HG03469 (cell line): ENCODE measurements at regions not wholly inside any gene's neighbourhood (a gene's known extent, or its start where the extent isn't known, plus 50 kb on each side); places are given as distances from the start of the nearest gene placed in this dataset.

Experiments
- ATAC-seq: cut with Tn5 transposase; IDR thresholded peaks from one replicate; pipeline ENCODE4 v1.9.1; 2021; ENCODE audit warnings: mild to moderate bottlenecking, moderate library complexity, moderate number of reproducible peaks; ENCODE audit not compliant: unreplicated experiment

GRCh38 chr9:4435197-4435596 is 55.1 kb upstream of the SLC1A1 start:
- ATAC-seq, result no peak

DNA sequence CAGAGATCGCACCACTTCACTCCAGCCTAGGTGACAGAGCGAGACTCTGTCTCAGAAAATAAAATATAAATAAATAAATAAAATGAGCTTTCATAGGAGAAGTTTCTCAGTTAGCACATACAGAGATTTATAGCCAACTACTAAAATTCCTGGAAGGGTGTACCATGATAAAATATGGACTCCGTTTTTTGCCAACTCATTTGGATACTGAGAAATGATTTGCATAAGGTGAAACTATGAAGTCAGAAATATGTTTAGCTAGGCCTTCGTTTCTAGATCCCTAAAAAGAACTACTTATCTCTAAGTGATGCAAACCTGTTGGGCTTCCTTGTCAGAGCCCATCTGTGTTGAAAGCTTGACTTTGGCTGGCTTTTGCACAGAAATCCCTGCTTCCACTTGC is 56.9 kb upstream of the SLC1A1 start:
- ATAC-seq, result no peak

DNA sequence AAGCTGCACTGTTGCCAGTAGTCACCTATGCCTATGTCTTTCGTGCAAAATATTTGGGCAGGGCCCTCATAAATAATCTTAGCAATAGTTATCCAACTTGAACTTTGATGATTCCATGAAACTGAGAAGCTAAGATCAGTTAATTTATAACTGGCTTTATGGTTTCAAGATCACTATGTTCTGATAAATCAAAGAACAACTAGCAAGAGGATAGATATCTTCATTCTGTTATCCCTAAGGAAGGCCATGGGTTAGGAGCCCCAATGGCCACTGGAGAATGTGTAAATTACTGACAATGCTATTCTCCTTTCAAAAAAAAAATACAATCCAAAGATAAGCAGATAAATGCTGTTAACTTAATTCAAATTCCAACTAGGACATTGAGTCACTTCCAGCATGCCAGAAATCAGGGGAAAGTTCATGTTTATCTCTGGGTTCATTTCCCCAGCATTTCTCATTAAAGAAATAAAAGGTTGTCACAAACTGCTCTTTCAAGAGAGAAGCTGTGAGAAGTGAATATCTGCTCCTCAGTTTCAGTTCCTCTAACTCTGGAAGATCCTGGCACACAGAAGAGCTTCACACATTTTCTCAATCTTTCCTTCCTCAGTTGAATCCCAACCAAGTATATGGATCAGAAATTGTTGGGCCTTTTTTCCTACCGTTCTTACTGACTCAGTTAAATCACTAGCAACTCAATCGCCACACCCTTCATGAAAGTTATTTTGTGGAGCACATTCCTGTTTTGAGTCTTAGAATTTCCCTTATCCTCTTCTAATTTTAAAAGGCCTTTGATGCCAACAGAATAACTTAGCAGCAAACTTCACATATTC is 59.6 kb upstream of the SLC1A1 start:
- no peak for ATAC-seq

- no peak for ATAC-seq
Measured at GRCh38 chr9:4425319-4426045, 64.8 kb upstream of the SLC1A1 start.

DNA sequence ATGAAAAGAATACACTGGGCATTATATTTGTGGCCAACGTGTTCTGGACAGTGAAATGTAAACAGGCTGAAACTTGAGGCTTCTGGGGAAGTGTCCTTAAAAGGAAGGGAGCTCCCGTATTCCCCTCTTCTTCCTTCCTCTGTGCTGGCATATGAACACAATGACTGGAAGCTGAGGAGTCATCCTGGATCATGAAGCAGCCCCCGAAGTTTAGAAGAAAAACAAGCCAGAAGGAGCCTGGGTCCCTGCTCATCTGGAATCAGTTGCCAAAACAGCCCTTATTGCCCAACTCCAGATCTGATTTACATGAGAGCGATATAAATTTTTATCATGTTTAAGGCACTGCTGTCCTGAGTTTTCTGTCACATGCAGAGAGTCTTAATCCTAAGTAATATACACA is 65.4 kb upstream of the SLC1A1 start:
- ATAC-seq, result no peak

GRCh38 chr9:4424038-4424437 is 66.2 kb upstream of the SLC1A1 start:
- ATAC-seq, result no peak

DNA sequence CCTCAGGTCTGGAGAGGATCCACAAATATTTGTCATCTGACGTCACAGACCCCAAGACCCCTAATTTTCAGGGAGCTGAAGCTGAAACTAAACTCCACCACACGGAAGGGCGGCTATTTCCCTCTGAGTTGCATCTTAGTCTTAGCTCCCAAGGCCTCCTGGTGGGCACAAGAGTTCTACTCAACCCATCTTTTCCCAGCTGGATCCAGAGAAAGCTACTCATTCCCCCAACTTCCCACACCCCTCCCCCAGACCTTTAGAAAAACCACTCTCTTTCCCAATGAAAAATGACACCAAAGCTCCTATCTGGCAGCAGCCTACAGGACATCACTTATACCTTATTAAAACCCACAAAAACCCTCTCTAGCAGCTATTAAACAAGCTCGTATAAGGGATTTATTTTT is 67.1 kb upstream of the SLC1A1 start:
- ATAC-seq, result no peak

DNA sequence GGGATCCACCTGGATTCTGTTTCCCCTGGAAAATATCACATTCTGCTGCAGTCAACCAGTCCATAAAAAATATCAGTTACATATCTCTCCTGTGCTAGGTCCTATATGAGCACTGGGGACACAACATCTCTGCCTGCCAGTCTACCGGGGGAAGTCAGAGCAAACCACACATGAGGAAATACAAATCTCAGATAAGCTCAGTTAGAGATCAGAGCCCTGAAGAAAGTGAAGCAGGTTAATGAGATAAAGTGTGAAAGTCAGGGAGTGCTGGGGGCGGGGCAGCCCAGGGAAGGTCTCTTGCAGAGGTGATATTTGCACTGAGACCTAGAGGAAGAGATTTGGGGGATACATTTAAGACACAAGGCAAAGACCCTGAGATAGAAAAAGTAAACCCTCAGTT is 67.8 kb upstream of the SLC1A1 start:
- peak; percentile 73 for ATAC-seq

DNA sequence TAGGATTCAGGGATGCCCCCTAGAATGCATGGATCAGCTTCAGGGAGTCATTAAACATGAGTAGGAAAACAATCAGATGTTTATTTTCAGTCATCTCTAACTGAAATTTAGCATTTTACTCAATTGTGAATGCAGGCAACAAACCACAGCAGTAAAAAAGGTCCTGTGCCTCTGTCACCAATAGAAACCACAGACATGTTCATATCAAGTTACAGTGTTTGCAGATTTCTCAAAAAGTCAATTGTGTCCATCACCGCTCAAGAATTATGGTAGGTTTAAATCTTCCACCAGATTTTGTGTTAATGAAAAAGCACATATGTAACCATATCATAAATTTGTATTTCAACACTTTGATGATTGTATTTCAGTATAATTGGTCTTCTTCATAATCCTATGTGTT is 68.4 kb upstream of the SLC1A1 start:
- ATAC-seq, result no peak

- ATAC-seq, result no peak
Measured at GRCh38 chr9:4420351-4420750, 69.9 kb upstream of the SLC1A1 start.

GRCh38 chr9:4417578-4418325 is 72.5 kb upstream of the SLC1A1 start:
- ATAC-seq, result no peak

GRCh38 chr9:4416467-4416866 is 73.8 kb upstream of the SLC1A1 start:
- ATAC-seq, result no peak

- no peak for ATAC-seq
Measured at GRCh38 chr9:4415281-4415680, 75.0 kb upstream of the SLC1A1 start.

DNA sequence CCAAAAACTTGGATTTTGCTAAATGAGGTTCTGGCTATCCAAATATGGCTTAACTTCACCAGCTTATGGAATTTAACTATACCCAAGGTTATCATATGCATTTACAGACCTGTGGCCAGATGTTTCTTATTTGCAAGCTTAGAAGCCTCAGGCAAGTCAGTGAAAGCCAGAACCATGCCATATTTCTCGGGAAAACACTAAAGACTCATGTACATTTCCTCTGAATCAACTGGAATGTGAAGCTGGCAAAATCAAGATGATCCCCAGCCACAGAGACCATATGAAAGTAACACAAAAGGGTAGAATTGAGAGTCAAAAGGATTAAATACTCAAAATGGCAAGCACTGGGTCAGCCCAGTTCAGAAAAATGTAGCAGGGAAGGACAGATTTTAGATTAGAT is 76.4 kb upstream of the SLC1A1 start:
- no peak for ATAC-seq

GRCh38 chr9:4404156-4404555 is 86.1 kb upstream of the SLC1A1 start:
- ATAC-seq, result no peak

DNA sequence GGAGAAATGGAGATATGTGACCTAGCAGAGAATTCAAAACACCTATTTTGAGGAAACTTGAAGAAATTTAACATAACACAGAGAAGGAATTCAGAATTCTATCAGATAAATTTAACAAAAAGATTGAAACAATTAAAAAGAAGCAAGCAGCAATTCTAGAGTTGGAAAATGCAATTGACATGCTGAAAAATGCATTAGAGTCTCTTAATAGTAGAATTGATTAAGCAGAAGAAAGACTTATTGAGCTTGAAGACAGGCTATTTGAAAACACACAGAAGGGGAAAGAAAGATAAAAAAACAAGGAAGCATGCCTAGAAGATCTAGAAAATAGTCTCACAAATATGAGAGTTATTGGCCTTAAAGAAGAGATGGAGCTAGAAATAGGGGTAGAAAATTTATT is 87.8 kb upstream of the SLC1A1 start:
- ATAC-seq, result no peak

DNA sequence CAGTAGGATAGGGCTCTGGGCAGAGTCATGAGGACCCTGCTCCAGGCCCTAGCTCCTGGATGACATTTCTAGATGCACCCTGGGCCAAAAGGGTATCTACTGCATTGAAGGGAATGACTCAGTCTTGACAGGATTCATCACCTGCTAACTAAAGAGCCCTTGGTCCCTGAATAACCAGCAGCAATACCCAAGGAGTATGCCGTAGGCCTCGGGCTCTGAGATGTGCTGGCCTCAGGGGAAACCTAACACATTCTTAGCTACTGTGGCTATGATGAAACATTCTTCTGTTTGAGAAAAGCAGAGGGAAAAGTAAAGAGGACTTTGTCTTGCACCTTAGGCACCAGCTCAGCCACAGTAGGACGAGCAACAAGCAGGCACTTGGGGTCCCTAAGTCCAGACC is 89.5 kb upstream of the SLC1A1 start:
- ATAC-seq, result no peak

- ATAC-seq, result no peak
Measured at GRCh38 chr9:4397917-4398316, 92.4 kb upstream of the SLC1A1 start.

GRCh38 chr9:4393806-4394523 is 94.1 kb upstream of the GLIS3 start:
- ATAC-seq, result no peak

GRCh38 chr9:4389755-4390154 is 89.9 kb upstream of the GLIS3 start:
- no peak for ATAC-seq

DNA sequence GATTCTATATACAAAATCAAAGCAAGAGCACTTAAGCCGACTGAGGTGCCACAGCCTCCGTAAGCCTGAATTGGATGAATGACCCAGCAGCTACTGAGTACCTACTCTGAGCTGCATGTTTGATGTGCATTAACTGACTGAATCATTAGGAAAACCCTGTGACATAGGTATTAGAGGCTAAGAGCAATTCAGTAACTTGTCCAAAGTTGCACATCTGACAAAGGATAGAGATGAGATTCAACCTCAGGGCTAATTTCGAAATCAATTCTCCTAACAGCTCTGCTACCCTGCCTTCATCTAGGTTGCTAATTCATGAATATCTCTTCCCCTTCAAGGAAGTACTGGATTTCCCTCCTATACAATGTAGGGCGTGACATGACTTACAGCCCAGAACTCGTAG is 89.1 kb upstream of the GLIS3 start:
- no peak for ATAC-seq
